DMS 273 (cell line): ENCODE measurements at regions not wholly inside any gene's neighbourhood (a gene's known extent, or its start where the extent isn't known, plus 50 kb on each side); places are given as distances from the start of the nearest gene placed in this dataset.
"Not testable (repeated sequence)": the region's sequence is repeated elsewhere in the genome, so short reads cannot be mapped to it uniquely, and the experiment has no call there.

Source experiments
- DNase-seq: peaks from one replicate; lab custom pipeline; 2025; ENCODE audit not compliant: unreplicated experiment; lab: John Stamatoyannopoulos, UW

DNA sequence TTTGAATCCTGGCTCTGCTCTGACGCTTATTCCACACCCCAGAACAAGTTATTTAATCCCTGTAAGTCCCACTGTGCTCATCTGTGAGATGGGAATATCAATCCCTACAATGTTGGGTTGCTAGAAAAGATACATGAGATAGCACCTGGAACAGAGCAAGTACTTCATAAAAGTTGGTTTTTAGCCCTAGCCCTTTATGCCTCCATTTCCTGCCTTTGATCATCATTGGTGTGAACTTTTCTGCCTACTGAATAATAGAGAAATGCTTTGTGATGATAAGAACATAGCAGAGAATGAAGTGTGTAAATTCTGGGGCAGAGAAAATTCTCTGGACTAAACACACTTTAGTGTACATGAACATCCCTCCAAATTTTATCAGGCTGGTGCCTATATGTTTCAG is 90.3 kb upstream of the RANBP6 start:
- no peak for DNase-seq

DNA sequence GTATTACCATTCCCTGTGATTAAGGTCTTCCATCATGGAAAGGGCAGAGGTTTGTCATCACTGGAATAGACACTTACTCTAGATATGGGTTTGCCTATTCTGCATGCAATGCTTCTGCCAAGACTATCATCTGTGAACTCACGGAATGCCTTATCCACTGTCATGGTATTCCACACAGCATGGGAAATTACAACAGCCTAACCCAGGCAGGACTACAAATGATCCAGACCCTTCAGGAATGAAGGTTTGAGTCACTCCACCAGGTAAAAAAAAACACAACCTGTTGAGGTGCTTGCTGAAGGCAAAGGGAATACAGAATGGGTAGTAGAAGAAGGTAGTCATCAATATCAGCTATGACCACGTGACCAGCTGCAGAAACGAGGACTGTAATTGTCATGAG is 89.0 kb upstream of the RANBP6 start:
- DNase-seq, result not testable (repeated sequence)

DNA sequence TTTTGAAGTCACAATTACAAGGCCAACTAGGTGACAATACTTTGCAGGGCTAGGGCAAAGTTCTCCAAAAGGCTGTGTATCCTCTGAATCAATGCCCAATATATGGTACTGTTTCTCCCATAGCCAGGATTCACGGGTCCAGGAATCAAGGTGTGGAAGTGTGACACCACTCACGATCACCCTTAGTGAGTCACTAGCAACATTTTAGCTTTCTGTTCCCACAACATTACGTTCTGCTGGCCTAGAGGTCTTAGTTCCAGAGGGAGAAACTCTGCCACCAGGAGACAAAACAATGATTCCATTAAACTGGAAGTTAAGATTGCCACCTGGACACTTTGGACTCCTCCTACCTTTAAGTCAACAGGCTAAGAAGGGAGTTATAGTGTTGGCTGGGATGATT is 88.5 kb upstream of the RANBP6 start:
- not testable (repeated sequence) for DNase-seq

DNA sequence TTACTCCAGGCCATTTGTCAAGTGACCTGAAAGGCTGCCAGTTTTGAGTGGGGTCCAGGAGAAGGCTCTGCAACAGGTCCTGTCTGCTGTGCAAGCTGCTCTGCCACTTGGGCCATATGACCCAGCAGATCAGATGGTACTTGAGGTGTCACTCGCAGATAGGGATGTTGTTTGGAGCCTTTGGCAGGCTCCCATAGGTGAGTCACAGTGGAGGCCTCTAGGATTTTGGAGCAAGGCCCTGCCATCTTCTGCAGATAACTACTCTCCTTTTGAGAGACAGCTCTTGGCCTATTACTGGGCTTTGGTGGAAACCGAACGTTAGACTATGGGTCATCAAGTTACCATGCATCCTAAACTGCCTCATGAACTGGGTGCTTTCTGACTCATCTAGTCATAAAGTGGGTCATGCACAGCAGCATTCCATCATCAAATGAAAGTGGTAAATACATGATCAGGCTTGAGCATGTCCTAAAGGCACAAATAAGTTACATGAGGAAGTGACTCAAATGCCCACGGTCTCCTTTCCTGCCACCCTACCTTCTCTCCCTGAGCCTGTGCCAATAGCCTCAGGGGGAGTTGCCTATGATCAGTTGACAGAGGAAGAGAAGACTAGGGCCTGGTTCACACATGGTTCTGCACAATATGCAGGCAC is 87.0 kb upstream of the RANBP6 start:
- DNase-seq, result not testable (repeated sequence)

DNA sequence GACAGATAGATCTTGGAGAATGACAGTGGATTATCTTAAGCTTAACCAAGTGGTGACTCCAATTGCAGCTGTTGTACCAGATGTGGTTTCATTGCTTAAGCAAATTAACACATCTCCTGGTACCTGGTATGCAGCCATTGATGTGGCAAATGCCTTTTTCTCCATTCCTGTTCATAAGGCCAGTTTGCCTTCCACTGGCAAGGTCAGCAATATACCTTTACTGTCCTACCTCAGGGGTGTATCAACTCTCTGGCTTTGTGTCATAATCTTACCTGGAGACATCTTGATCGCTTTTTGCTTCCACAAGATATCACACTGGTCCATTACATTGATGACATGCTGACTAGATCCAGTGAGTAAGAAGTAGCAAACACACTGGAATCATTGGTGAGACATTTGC is 86.3 kb upstream of the RANBP6 start:
- DNase-seq, result not testable (repeated sequence)

DNA sequence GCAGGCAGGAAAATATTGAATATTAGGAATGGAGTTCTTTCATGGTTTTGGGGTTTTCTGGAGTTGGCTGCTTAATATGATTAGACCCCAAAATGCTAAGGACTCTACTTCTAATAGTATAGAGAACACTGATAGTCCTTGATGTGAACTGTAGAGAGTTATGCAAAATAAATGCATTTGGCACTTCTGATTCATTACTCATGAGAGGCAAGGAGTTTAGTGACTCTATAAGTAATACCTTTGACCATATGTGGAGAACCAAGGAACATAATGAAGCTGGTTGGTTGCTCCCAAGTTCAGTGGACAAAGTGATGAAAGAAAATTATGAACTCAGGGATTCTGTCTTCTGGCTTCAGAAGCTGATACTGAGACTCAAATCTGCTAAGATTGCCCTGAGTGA is 83.9 kb upstream of the RANBP6 start:
- not testable (repeated sequence) for DNase-seq

DNA sequence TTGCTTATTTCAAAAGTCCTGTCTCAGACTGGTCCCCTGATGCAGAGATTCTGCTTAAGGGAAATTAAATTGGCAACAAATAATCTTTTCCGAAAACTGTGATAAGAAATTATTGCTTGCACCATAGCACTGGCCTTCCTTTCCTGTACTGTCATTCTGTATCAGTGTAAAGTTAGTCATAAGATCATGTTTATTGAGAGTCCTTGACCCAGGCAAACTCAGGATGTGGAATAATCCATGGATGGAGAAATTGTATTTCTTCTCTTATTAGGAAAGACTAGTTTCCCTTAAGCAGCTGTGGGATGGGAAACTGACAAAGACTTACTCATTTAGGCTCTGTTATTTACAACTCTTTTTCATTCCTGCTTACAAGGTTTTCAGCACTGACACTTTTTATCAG is 83.0 kb upstream of the RANBP6 start:
- DNase-seq, result no peak

DNA sequence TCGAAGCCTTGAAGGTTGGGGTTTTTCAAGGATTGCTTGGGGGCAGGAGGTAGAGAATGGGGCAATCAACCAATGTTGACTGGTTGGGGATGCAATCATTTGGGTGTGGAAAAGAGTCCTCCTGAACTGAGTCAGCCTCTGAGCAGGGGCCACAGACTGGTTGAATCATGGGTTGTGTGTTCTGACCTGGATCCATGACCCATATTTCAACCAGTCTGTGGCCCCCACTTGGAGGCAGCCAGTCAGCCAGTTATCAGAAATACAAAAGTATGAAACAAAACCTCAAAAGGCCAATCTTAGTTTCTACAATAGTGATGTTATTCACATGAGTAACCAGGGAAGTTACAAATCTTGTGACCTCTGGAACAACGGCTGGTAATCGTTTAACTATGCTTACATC is 81.4 kb upstream of the RANBP6 start:
- DNase-seq, result no peak

DNA sequence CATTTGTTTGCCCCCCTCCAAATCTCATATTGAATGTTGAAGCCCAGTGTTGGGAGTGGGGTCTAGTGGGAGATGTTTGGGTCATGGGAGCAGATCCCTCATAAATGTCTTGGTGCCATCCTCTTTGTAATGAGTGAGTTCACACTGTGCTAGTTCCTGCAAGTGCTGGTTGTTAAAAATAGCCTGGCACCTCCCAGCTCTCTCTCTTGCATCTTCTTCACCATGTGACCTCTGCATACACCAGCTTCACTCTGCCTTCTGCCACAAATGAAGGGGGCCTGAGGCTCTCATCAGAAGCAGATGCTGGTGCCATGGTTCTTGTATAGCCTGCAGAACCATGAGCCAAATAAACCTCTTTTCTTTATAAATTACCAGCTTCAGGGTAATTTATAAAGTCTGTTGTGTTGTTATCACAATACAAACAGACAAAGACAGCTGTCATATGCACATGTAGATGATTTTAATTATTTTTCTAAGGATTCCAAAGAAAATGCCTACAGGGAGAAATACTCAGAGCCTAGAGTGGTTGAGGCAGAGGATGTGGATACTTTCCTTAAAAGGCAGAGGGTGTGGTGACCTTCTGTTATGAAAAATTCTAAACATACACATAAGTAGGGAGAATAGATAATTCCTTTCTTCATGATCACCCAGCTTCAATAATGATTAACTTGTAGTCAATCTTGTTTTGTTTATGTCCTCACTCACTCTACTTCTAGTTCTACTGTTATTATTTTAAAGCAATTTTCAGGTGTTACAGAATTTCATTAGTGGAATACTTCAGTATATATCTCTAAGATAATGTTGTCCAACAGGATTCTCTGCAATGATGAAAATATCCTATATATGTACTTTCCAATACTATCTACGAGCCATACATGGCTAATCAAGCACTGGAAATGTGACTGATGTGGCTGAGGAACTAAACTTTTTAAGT is 75.1 kb upstream of the RANBP6 start:
- DNase-seq, result no peak

DNA sequence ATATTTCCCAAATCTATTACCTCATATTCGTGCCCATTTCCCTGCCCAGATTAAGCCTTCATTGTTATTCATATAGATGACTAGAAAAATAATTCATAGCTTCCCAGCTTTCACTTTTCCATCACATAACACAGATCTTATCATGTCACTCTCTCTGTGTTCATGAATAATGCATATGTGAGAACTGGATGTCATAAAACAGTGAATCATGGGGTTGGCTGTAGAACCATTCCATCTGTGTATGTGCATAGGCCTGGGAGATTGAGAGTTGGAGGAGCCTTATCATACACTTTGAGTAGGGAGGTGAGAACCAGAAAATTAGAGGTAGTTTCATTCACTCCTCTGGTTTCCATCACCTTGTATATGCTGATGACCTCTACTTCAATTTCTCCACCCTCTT is 73.9 kb upstream of the RANBP6 start:
- no peak for DNase-seq

DNA sequence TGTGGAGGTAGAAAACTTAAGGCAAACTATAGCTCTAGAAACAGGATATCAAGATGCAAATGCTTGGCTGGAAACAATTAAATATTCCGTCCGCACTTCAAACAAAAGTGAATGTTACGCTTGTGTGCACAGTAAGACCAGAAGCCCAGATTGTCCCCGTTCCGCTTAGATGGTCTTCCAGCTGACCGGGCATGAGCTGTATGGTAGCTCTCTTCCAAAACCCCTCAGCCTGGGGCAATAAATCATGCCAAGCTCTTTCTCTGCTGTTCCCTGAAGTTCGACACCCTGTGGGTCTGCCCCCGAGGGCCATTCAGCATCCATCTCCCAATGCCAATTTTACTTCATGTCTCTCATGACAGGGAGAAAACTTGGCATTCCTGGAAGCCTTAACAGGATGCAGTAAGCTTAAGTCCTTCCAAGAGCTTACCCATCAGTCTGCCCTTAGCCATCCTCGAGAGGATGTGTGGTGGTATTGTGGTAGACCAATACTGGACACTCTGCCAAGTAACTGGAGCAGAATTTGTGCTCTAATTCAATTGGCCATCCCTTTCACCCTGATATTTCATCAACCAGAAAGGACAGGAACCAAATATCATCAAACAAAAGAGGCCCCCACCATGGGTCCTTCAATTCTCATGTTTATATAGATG is 70.7 kb upstream of the RANBP6 start:
- no peak for DNase-seq

DNA sequence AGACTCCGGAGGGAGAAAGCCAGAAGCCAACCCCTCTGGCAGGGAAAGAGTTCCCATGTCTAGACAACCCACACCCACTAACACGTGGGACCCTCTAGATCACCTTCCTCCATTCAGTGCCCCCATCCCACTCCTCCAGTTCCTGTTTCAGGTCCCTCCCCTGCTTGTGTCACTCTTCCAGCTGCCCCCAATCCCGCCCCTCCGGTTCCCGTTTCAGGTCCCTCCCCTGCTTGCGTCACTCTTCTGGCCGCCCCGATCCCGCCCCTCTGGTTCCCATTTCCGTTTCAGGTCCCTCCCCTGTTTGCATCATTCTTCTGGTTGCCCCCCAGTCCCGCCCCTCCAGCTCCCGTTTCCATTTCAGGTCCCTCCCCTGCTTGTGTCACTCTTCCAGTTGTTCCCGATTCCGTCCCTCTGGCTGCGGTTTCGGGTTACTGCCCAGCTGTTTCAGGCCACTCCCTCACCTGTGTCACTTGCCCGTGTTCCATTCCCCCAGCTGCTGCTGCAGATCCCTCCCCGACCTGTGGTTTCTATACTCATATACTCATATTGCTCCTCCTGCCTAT is 64.8 kb upstream of the RANBP6 start:
- DNase-seq, result peak; percentile 96

DNA sequence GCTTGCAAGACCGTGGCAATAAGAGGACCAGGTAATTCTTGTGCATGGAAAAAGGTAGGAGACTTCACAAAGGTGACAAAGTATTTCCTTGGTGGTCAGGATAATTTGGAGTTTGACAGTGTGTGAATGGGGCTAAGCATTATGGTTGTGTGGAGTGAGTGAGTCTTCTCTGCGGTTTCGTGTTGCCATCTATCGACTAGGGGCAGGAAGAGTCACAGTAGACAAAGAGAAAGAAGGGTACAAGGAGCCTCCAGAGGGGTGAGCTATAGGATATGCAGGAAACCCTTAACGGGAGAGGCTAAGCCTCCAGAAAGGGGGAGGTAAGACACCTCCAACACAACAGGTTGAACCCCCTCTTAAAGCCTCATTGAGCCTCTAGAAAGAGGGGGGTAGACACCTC is 64.0 kb upstream of the RANBP6 start:
- DNase-seq, result no peak

DNA sequence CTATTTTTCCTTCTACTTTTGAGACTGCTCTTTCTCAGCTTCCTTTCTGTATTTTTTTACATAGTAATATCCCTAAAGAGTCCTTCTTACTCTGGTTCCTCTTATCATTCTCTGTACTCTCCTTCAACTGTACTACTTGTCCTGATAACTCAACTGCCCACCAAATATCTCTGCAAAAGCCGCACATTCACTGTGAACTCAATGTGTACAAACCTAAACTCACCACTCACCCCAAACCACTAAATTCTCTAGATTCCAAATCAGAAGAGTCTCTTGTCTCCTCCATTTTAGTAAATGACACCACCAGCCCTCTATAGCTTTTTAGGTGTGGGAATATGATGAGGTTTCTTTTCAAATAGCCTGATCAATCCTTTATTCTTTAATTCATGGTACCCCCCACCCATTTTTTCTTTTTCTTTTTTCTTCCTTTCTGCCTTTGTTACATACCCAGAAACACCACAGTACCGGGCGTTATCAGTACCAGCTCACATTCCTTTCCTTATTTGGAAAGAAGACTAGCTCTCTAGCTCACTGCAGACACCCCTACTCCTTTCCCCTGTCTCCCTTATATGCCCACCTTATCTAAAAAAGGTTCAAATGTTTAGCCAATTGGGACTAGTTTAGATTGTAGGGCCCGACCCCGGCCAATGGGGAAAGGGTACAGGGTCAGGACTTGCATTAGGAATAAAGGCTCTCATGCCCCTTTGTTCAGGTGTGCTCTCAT is 63.1 kb upstream of the RANBP6 start:
- no peak for DNase-seq

DNA sequence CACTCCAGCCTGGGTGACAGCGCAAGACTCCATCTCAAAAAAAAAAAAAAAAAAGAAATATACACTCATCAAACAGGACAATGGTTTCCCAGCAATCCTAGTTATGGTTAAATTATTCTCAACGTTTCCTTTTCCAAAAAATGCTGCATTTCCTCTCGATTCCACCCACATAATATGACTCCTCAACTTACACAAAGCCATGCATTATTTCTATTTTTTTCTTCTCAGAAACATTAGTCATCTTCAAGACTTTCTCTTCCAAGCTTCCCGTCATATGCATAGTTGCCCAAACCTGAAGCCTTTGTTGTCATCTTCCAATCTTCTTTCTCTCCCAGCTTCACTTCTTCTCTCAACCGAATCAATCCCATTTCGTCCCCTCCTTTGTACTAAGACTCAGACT is 61.4 kb upstream of the RANBP6 start:
- no peak for DNase-seq

DNA sequence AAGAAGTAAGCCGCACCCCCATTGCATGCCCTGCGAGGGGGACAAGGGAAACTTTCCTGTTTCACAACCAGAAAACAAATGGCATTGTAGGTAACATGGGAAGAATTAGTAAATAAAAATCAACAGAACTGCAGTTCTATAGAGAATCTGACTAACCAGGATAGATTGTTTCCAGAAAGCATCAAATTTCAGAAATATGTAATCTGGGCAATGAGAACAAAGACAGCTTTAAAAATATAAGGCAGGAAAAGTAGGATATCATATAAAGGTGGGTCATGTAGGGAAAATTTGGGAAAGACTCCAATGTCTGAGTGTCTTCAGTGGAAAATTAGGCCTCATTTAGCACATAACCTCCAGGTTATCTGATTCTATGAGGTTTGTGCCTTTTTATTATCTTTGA is 58.3 kb upstream of the RANBP6 start:
- no peak for DNase-seq

DNA sequence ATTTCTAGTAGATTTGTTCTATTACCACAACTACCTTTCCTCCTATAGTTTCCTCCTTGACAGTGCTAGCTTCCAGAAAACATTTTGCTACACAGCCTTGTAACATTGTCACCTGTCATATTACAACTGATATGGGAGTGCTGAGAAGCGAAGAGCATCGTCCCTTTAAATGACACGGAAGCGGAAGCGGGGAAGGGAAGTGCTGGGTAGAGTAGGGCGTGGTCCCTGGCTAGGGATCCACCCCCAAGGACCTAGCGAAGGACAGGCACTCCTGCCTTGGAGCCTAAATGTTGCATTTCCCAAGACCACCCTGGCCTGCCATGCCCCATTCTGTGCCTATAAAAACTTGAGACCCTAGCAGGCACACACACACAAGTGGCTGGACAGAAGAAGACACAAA is 57.4 kb upstream of the RANBP6 start:
- DNase-seq, result no peak

DNA sequence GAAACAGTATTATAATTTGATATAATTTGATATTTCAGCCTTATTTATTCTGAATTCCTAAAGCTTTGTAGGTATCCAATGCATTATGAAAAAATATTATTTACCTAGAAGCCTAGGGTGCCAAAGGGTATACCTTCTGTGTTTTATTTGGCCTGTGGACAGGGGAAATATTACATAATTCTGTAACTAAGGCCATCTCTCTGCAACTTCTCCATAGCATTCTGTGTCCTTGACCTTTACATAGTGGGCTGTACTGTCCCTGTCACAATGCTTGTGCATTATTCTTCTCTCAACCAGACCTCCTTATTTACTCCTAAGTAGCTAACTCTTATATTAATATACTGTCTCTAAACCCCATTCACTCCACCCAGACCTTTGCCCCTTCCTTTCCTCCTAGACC is 57.0 kb upstream of the RANBP6 start:
- DNase-seq, result no peak

DNA sequence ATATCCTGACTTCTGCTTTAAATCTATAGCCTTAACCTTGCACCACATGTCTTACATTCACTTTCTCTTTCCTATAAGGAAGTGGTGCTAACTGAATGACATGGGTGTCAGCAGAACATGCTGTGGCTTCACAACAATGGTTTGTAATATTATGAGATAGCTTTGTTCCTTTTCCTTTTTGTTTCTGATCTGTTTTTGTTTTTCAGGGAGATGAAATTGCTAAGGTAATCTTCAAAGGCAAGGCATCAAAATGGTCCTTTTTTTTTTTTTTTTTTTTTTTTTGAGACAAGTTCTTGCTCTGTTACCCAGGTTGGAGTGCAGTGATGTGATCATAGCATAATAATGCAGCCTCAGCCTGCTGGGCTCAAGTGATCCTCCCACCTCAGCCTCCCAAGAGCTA is 53.6 kb upstream of the RANBP6 start:
- no peak for DNase-seq

DNA sequence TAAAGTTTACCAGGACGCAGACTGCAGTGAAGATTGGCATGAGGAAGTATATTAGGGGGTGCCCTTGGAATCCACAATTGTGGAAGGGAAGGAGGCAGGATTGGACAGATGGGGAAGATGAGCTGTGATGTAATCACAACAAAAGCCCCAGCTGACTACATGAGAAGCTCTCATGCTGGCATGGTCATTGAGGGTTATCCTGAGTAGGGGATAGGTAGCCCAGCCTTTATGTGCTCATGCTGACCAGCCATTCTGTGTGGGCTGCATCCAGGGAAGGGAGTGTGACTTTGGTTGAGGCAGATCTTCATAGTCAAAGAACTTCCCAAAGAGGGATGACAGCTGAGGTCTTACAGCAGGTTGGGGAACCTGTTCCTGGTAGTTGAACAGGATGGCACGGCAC is 52.0 kb upstream of the RANBP6 start:
- no peak for DNase-seq
